H1 (cell line): ENCODE measurements at regions not wholly inside any gene's neighbourhood (a gene's known extent, or its start where the extent isn't known, plus 50 kb on each side); places are given as distances from the start of the nearest gene placed in this dataset.

Source experiments
- CEBPB ChIP-seq: IDR thresholded peaks from 2 replicates; pipeline ENCODE4 v1.6.1; 2012; ENCODE audit warnings: low read depth, low read length
- CREB1 ChIP-seq: IDR thresholded peaks from 2 replicates; pipeline ENCODE4 v1.6.1; 2012; ENCODE audit warnings: inconsistent platforms
- KDM5A ChIP-seq: fragments of 200-600 bp; IDR thresholded peaks from 2 replicates; pipeline ENCODE4 v1.7.1; 2012; ENCODE audit warnings: mild to moderate bottlenecking, low read length, inconsistent platforms, mixed read lengths
- SIRT6 ChIP-seq: IDR thresholded peaks from one replicate; pipeline ENCODE4 v1.7.1; 2012; ENCODE audit warnings: low read length, inconsistent platforms
- SP1 ChIP-seq: IDR thresholded peaks from 2 replicates; pipeline ENCODE4 v1.6.1; 2011; ENCODE audit warnings: low read depth, low read length
- SP2 ChIP-seq: IDR thresholded peaks from 2 replicates; pipeline ENCODE4 v1.6.1; 2012; ENCODE audit warnings: mild to moderate bottlenecking, low read length, inconsistent platforms

DNA sequence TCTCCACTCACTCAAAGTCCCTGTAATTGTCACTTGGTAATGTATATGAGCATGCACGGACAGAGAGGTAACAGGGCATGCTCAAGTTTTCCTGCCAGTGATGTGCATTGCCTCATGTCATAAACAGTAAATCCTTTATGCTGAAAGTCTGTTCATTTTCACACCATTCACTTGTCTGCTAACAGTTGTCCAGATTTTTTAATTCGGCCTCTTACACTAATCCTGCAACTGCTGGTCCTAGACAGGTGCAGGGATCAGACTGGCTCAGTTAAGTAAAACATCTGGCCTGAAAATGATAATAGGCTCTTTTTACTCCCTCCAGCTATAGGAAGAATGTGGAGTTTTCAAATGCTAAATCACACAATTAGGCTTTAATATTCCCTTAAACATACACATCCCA is 185.4 kb upstream of the VGLL2 start (continued):
- no peak for TF ChIP-seq KDM5A
- no peak for TF ChIP-seq SP2
- TF ChIP-seq SP1: no peak
- no peak for TF ChIP-seq SIRT6
- no peak for TF ChIP-seq CEBPB
- TF ChIP-seq CREB1: no peak
